DND-41 (cell line): ENCODE measurements at regions not wholly inside any gene's neighbourhood (a gene's known extent, or its start where the extent isn't known, plus 50 kb on each side); places are given as distances from the start of the nearest gene placed in this dataset.
"Not testable (repeated sequence)": the region's sequence is repeated elsewhere in the genome, so short reads cannot be mapped to it uniquely, and the experiment has no call there.

ENCODE experiments used
- ATAC-seq: fragments of 200-7000 bp; cut with Tn5 transposase; 3 replicates; pipeline ENCODE4 v1.9.1; 2021; ENCODE audit warnings: low read depth; ENCODE audit not compliant: insufficient read depth
- DNase-seq: peaks from one replicate; pipeline ENCODE4 v3.0.0-alpha.2; 2020
- H2AFZ ChIP-seq: 2 replicates; pipeline ENCODE4 v1.6.0; 2012; ENCODE audit warnings: low read depth, low read length
- H3K27ac ChIP-seq: 2 replicates; pipeline ENCODE4 v1.5.1; 2012; ENCODE audit warnings: low read length, inconsistent platforms
- H3K27me3 ChIP-seq: fragments of 200-600 bp; sonication (generic); 2 replicates; pipeline ENCODE4 v1.6.0; 2012; ENCODE audit warnings: low read length, mild to moderate bottlenecking, inconsistent platforms; ENCODE audit not compliant: insufficient read depth, poor library complexity
- H3K36me3 ChIP-seq: 2 replicates; pipeline ENCODE4 v1.5.1; 2012; ENCODE audit warnings: low read length, inconsistent platforms; ENCODE audit not compliant: insufficient read depth
- H3K4me1 ChIP-seq: 2 replicates; pipeline ENCODE4 v1.5.1; 2012; ENCODE audit warnings: mild to moderate bottlenecking, low read length; ENCODE audit not compliant: insufficient read depth
- H3K4me2 ChIP-seq: 2 replicates; pipeline ENCODE4 v1.6.0; 2012; ENCODE audit warnings: mild to moderate bottlenecking, moderate library complexity, low read length, inconsistent platforms; ENCODE audit not compliant: insufficient read depth
- H3K4me3 ChIP-seq, 2 experiments: fragments of 200-600 bp in 1 of 2; shearing (Covaris generic) in 1 of 2; 2 replicates each; pipeline ENCODE4 v1.5.1; 2012 to 2016; ENCODE audit warnings: inconsistent platforms in 2 of 2, low read length in 2 of 2, mild to moderate bottlenecking in 2 of 2, low read depth in 1 of 2, moderate library complexity in 1 of 2
- H3K79me2 ChIP-seq: 2 replicates; pipeline ENCODE4 v1.6.0; 2012; ENCODE audit warnings: low read length, inconsistent platforms; ENCODE audit not compliant: insufficient read depth
- H3K9ac ChIP-seq: 2 replicates; pipeline ENCODE4 v1.6.0; 2012; ENCODE audit warnings: low read depth, mild to moderate bottlenecking, inconsistent platforms, low read length, moderate library complexity
- H3K9me3 ChIP-seq: 2 replicates; pipeline ENCODE4 v1.5.1; 2012; ENCODE audit warnings: low read length, moderate library complexity, mild to moderate bottlenecking, inconsistent platforms; ENCODE audit not compliant: insufficient read depth, severe bottlenecking
- H4K20me1 ChIP-seq: 2 replicates; pipeline ENCODE4 v1.6.0; 2012; ENCODE audit warnings: low read length; ENCODE audit not compliant: insufficient read depth
- CTCF ChIP-seq: IDR thresholded peaks from 2 replicates; pipeline ENCODE4 v1.5.1; 2012; ENCODE audit warnings: borderline replicate concordance, low read length, moderate library complexity, mild to moderate bottlenecking; ENCODE audit not compliant: poor library complexity, severe bottlenecking; ENCODE audit errors: extremely low read depth
- EZH2 ChIP-seq: IDR thresholded peaks from 3 replicates; pipeline ENCODE4 v1.6.1; 2012; ENCODE audit warnings: borderline replicate concordance, low read depth, mild to moderate bottlenecking, moderate library complexity, low read length, inconsistent platforms; ENCODE audit not compliant: severe bottlenecking

GRCh38 chr13:63840551-63841421 lies 2425.1 kb upstream of the PCDH20 start:
- no peaks in the 10 kb centered on the region for H3K9me3 ChIP-seq
- H4K20me1 ChIP-seq, result no peaks in the 10 kb centered on the region
- DNase-seq (no peak), ATAC-seq (no peak)
- H3K4me3 ChIP-seq, result no peak overlapping the region
- H3K27ac ChIP-seq, result no peak overlapping the region
- H3K79me2 ChIP-seq, result no peaks in the 10 kb centered on the region
- no peaks in the 10 kb centered on the region for H3K27me3 ChIP-seq
- TF ChIP-seq EZH2, result no peak
- no peak for TF ChIP-seq CTCF
- no peak overlapping the region for H3K4me2 ChIP-seq
- H2AFZ ChIP-seq, result no peak overlapping the region
- H3K4me1 ChIP-seq, result no peaks in the 10 kb centered on the region
- H3K9ac ChIP-seq, result no peak overlapping the region
- H3K36me3 ChIP-seq, result no peaks in the 10 kb centered on the region

- Histone ChIP-seq H3K4me1 (no peaks in the 10 kb centered on the region), H3K27me3 (no peaks in the 10 kb centered on the region), H3K27ac (no peak overlapping the region), H3K9ac (no peak overlapping the region), H3K9me3 (no peaks in the 10 kb centered on the region), H3K4me3 (no peak overlapping the region), H3K79me2 (no peaks in the 10 kb centered on the region), H2AFZ (no peak overlapping the region), H3K36me3 (no peaks in the 10 kb centered on the region), H4K20me1 (no peaks in the 10 kb centered on the region), H3K4me2 (no peak overlapping the region)
- TF ChIP-seq CTCF, result no peak
- DNase-seq (no peak), ATAC-seq (no peak)
Measured at GRCh38 chr13:63838366-63839110, 2422.9 kb upstream of the PCDH20 start.

- not testable (repeated sequence) for H3K27ac ChIP-seq, H3K9me3 ChIP-seq, H4K20me1 ChIP-seq, H3K9ac ChIP-seq, H3K79me2 ChIP-seq, H3K36me3 ChIP-seq, DNase-seq, H3K4me1 ChIP-seq, H3K27me3 ChIP-seq, ATAC-seq, H3K4me3 ChIP-seq, H2AFZ ChIP-seq, H3K4me2 ChIP-seq
Measured at GRCh38 chr13:63837701-63838100, 2422.1 kb upstream of the PCDH20 start.

GRCh38 chr13:63829609-63830008 lies 2414.0 kb upstream of the PCDH20 start:
- not testable (repeated sequence) for H3K27me3 ChIP-seq, H3K9me3 ChIP-seq, H3K9ac ChIP-seq, DNase-seq, H3K4me3 ChIP-seq, H3K79me2 ChIP-seq, H4K20me1 ChIP-seq, H3K27ac ChIP-seq, H3K4me2 ChIP-seq, H2AFZ ChIP-seq, H3K36me3 ChIP-seq, H3K4me1 ChIP-seq
- peak; percentile 86 for ATAC-seq

GRCh38 chr13:63821785-63822184 lies 2406.1 kb upstream of the PCDH20 start:
- not testable (repeated sequence) for ATAC-seq, H4K20me1 ChIP-seq, H2AFZ ChIP-seq, H3K79me2 ChIP-seq, H3K9me3 ChIP-seq, H3K4me3 ChIP-seq, DNase-seq, H3K4me1 ChIP-seq, H3K9ac ChIP-seq, H3K27me3 ChIP-seq, H3K36me3 ChIP-seq, H3K27ac ChIP-seq, H3K4me2 ChIP-seq

- H3K36me3 ChIP-seq, H2AFZ ChIP-seq: not testable (repeated sequence)
Measured at GRCh38 chr13:63811428-63812004, 2395.9 kb upstream of the PCDH20 start.

More at GRCh38 chr13:63811428-63812004, 2395.9 kb upstream of the PCDH20 start:
- not testable (repeated sequence) for ATAC-seq, H3K79me2 ChIP-seq, H3K9ac ChIP-seq, H3K4me1 ChIP-seq, DNase-seq, H3K9me3 ChIP-seq, H3K27ac ChIP-seq, H3K4me2 ChIP-seq, H4K20me1 ChIP-seq, H3K4me3 ChIP-seq, H3K27me3 ChIP-seq
